ENCODE measurements at regions not wholly inside any gene's neighbourhood (a gene's known extent, or its start where the extent isn't known, plus 50 kb on each side); places are given as distances from the start of the nearest gene placed in this dataset.

DNA sequence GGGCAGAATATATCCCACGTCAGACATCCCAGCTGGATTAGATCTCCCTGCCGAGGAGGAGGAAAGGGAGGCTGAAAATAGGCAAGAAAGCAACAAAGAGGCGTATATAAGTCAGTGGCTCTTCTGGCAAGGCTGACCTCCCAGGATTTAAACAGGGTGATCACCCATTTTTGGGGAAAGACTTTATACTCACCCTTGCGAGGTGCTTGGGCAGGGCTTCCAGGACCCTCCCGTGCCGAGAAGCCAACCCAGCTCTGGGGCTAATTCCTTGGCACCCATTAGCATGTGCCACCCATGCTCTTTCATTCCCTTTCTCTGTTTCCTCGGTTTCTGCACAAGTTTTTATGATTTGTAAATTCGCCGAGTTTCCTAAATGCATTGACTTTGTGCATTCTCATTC, 230.2 kb upstream of the IRX2 start:
- ChIA-PET CTCF (interaction anchor here (0.6 kb wide), 1 partner anchor 1966 kb away, joined by 3 read pairs; no protein-coding TSS in a partner anchor), POLR2A (no interaction called here)
- H3K4me1 ChIP-seq, result no peaks in the 10 kb centered on the region
- H3K9me3 ChIP-seq, result no peaks in the 10 kb centered on the region
- no peak overlapping the region for H3K4me2 ChIP-seq
- no peak for FAIRE-seq
- H3K27ac ChIP-seq, result no peak overlapping the region
- DNase-seq (ENCODE audit: low read depth in 1 of 2, low spot score in 1 of 2), result no peak
- TF ChIP-seq, protein P1, sequence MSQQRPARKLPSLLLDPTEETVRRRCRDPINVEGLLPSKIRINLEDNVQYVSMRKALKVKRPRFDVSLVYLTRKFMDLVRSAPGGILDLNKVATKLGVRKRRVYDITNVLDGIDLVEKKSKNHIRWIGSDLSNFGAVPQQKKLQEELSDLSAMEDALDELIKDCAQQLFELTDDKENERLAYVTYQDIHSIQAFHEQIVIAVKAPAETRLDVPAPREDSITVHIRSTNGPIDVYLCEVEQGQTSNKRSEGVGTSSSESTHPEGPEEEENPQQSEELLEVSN (IDR thresholded peaks at IDR 0.05; ENCODE audit: borderline replicate concordance, low read depth), result no peak
- no peak for TF ChIP-seq NFE2L2 (conservative IDR thresholded peaks at IDR 0.05; ENCODE audit: low read length)
- no peak for TF ChIP-seq SMC3 (IDR thresholded peaks at IDR 0.05)
- no peak for TF ChIP-seq KDM1A (IDR thresholded peaks at IDR 0.05; ENCODE audit: low read depth)
- no peak for TF ChIP-seq TP53 (CRISPR knock-in tag; IDR thresholded peaks at IDR 0.05)
- TF ChIP-seq FOSB (CRISPR knock-in tag; IDR thresholded peaks at IDR 0.05), result no peak
- ATAC-seq, result no peak
- WGBS (ENCODE audit: missing lambda C conversion rate), result 6% methylated on average over 9 of the region's 9 CpGs
- no peak overlapping the region for H3K4me3 ChIP-seq

DNA sequence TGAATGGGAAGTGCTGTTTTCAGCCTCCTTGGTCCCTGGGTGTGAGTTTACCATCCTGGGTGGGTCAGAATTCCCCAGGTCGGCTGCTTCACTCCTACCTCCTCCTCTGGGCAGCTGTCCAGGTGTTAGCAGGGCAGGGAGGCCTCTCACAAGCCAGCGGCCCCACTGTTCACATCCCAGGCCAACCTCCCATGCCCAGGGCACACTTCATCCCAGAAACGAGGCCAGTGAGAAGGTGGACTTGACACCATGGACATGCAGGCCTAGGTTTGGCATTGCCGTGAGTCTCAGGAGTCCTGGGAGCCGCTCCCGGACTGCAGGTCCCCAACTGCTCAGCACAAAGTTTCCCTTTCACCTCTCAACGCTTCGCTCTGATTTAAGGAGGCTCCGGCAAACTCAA, 229.6 kb upstream of the IRX2 start:
- Histone ChIP-seq H3K27ac (no peak overlapping the region), H3K9me3 (no peaks in the 10 kb centered on the region), H3K4me1 (no peaks in the 10 kb centered on the region), H3K4me2 (no peak overlapping the region), H3K4me3 (no peak overlapping the region)
- TF ChIP-seq RARB (CRISPR knock-in tag; IDR thresholded peaks at IDR 0.05) (no peak), CHD4 (IDR thresholded peaks at IDR 0.05; ENCODE audit: borderline replicate concordance) (no peak), MAFK (IDR thresholded peaks at IDR 0.05; ENCODE audit: partially characterized antibody) (no peak), RNF2 (IDR thresholded peaks at IDR 0.05; ENCODE audit: borderline replicate concordance, low read depth) (no peak), HEYL (CRISPR knock-in tag; IDR thresholded peaks at IDR 0.05) (no peak), FOXS1 (CRISPR knock-in tag; IDR thresholded peaks at IDR 0.05) (no peak), NFE2L2 (conservative IDR thresholded peaks at IDR 0.05; ENCODE audit: low read length) (no peak), JUNB (IDR thresholded peaks at IDR 0.05) (no peak), GATA3 (IDR thresholded peaks at IDR 0.05; ENCODE audit: borderline replicate concordance) (no peak), RFX5 (IDR thresholded peaks at IDR 0.05) (no peak), FOSL2 (IDR thresholded peaks at IDR 0.05) (no peak), FOSL2 (CRISPR knock-in tag; IDR thresholded peaks at IDR 0.05) (no peak), ZNF302 (CRISPR knock-in tag; IDR thresholded peaks at IDR 0.05) (no peak), HOXB13 (CRISPR knock-in tag; IDR thresholded peaks at IDR 0.05; ENCODE audit: low read depth) (no peak), CEBPB (IDR thresholded peaks at IDR 0.05) (no peak)
- TF ChIP-seq, protein P1 (IDR thresholded peaks at IDR 0.05; ENCODE audit: borderline replicate concordance, low read depth), result no peak
- TF ChIP-seq, protein P2, sequence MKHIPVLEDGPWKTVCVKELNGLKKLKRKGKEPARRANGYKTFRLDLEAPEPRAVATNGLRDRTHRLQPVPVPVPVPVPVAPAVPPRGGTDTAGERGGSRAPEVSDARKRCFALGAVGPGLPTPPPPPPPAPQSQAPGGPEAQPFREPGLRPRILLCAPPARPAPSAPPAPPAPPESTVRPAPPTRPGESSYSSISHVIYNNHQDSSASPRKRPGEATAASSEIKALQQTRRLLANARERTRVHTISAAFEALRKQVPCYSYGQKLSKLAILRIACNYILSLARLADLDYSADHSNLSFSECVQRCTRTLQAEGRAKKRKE (CRISPR knock-in tag; IDR thresholded peaks at IDR 0.05; ENCODE audit: low read depth), result no peak
- TF ChIP-seq, protein P3, sequence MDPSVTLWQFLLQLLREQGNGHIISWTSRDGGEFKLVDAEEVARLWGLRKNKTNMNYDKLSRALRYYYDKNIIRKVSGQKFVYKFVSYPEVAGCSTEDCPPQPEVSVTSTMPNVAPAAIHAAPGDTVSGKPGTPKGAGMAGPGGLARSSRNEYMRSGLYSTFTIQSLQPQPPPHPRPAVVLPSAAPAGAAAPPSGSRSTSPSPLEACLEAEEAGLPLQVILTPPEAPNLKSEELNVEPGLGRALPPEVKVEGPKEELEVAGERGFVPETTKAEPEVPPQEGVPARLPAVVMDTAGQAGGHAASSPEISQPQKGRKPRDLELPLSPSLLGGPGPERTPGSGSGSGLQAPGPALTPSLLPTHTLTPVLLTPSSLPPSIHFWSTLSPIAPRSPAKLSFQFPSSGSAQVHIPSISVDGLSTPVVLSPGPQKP (IDR thresholded peaks at IDR 0.05; ENCODE audit: low read depth, low read length), result no peak
- TF ChIP-seq, protein P4, sequence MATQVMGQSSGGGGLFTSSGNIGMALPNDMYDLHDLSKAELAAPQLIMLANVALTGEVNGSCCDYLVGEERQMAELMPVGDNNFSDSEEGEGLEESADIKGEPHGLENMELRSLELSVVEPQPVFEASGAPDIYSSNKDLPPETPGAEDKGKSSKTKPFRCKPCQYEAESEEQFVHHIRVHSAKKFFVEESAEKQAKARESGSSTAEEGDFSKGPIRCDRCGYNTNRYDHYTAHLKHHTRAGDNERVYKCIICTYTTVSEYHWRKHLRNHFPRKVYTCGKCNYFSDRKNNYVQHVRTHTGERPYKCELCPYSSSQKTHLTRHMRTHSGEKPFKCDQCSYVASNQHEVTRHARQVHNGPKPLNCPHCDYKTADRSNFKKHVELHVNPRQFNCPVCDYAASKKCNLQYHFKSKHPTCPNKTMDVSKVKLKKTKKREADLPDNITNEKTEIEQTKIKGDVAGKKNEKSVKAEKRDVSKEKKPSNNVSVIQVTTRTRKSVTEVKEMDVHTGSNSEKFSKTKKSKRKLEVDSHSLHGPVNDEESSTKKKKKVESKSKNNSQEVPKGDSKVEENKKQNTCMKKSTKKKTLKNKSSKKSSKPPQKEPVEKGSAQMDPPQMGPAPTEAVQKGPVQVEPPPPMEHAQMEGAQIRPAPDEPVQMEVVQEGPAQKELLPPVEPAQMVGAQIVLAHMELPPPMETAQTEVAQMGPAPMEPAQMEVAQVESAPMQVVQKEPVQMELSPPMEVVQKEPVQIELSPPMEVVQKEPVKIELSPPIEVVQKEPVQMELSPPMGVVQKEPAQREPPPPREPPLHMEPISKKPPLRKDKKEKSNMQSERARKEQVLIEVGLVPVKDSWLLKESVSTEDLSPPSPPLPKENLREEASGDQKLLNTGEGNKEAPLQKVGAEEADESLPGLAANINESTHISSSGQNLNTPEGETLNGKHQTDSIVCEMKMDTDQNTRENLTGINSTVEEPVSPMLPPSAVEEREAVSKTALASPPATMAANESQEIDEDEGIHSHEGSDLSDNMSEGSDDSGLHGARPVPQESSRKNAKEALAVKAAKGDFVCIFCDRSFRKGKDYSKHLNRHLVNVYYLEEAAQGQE (IDR thresholded peaks at IDR 0.05), result no peak
- TF ChIP-seq, protein P5, sequence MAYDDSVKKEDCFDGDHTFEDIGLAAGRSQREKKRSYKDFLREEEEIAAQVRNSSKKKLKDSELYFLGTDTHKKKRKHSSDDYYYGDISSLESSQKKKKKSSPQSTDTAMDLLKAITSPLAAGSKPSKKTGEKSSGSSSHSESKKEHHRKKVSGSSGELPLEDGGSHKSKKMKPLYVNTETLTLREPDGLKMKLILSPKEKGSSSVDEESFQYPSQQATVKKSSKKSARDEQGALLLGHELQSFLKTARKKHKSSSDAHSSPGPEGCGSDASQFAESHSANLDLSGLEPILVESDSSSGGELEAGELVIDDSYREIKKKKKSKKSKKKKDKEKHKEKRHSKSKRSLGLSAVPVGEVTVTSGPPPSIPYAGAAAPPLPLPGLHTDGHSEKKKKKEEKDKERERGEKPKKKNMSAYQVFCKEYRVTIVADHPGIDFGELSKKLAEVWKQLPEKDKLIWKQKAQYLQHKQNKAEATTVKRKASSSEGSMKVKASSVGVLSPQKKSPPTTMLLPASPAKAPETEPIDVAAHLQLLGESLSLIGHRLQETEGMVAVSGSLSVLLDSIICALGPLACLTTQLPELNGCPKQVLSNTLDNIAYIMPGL (CRISPR knock-in tag; IDR thresholded peaks at IDR 0.05; ENCODE audit: borderline replicate concordance), result no peak
- ChIA-PET CTCF (no interaction called here), POLR2A (no interaction called here)
- ATAC-seq (no peak), DNase-seq (ENCODE audit: low read depth in 1 of 2, low spot score in 1 of 2) (no peak), FAIRE-seq (no peak)
- 18% methylated on average over 9 of the region's 9 CpGs for whole genome bisulfite sequencing (ENCODE audit: missing lambda C conversion rate)

Data from A549 (cell line).